Effector memory CD8-positive, alpha-beta T cell (primary cell): ENCODE measurements at regions not wholly inside any gene's neighbourhood (a gene's known extent, or its start where the extent isn't known, plus 50 kb on each side); places are given as distances from the start of the nearest gene placed in this dataset.
A peak's percentile ranks its signal among the peaks of the same experiment; 100 is the strongest.
"Not testable (repeated sequence)": the region's sequence is repeated elsewhere in the genome, so short reads cannot be mapped to it uniquely, and the experiment has no call there.

Experiments
- ATAC-seq: fragments of 150-1000 bp; cut with Tn5 transposase; replicated peaks from 2 replicates; pipeline ENCODE4 v1.10.0; 2021; ENCODE audit warnings: mild to moderate bottlenecking, moderate library complexity
- DNase-seq, 3 experiments: peaks; one replicate each; pipeline ENCODE4 v3.0.0; 2021
- H3K27ac Mint-ChIP-seq, 2 donors: one replicate each; pipeline ENCODE4 v1.8.0; 2022; ENCODE audit warnings: mild to moderate bottlenecking in 2 of 2, mixed read lengths in 2 of 2, moderate library complexity in 2 of 2
- H3K27me3 Mint-ChIP-seq, 2 donors: one replicate each; pipeline ENCODE4 v1.8.0; 2022; ENCODE audit warnings: mixed read lengths in 2 of 2
- H3K36me3 Mint-ChIP-seq: one replicate; pipeline ENCODE4 v1.8.0; 2022; ENCODE audit warnings: mild to moderate bottlenecking, moderate library complexity, mixed read lengths; ENCODE audit not compliant: insufficient read depth
- H3K4me1 Mint-ChIP-seq, 2 donors: one replicate each; pipeline ENCODE4 v1.8.0; 2022; ENCODE audit warnings: low read depth in 2 of 2, mixed read lengths in 2 of 2
- H3K4me3 Mint-ChIP-seq, 2 donors: one replicate each; pipeline ENCODE4 v1.8.0; 2022; ENCODE audit warnings: mild to moderate bottlenecking in 2 of 2, mixed read lengths in 2 of 2, moderate library complexity in 2 of 2
- H3K9me3 Mint-ChIP-seq, 2 donors: one replicate each; pipeline ENCODE4 v1.8.0; 2022; ENCODE audit warnings: mixed read lengths in 2 of 2

GRCh38 chr20:25798174-25798993 is 101.7 kb upstream of the ZNF337 start:
- not testable (repeated sequence) for H3K27me3 Mint-ChIP-seq, H3K4me1 Mint-ChIP-seq, H3K36me3 Mint-ChIP-seq, H3K9me3 Mint-ChIP-seq, ATAC-seq, DNase-seq, H3K27ac Mint-ChIP-seq, H3K4me3 Mint-ChIP-seq

DNA sequence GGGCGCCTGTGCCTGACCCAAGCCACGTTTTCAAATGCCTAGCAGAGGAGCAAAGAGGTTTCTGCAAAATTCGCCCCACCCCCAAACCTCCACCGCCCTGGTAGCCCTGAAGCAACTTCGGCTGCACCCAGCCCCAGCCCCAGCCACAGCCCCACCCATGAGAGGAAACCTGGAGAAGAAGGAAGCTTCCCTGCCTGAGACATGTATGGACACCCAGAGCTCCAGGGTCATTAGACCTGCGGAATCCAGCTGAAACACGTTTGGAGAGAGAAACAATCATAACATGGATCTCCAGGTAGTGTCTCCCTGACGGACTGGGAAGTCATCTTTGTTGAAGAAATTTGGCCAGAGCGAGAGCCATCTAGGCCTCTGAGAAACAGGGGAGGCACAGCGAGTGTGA is 100.4 kb upstream of the ZNF337 start:
- not testable (repeated sequence) for H3K36me3 Mint-ChIP-seq, DNase-seq, ATAC-seq, H3K27ac Mint-ChIP-seq, H3K4me3 Mint-ChIP-seq, H3K9me3 Mint-ChIP-seq, H3K4me1 Mint-ChIP-seq, H3K27me3 Mint-ChIP-seq

DNA sequence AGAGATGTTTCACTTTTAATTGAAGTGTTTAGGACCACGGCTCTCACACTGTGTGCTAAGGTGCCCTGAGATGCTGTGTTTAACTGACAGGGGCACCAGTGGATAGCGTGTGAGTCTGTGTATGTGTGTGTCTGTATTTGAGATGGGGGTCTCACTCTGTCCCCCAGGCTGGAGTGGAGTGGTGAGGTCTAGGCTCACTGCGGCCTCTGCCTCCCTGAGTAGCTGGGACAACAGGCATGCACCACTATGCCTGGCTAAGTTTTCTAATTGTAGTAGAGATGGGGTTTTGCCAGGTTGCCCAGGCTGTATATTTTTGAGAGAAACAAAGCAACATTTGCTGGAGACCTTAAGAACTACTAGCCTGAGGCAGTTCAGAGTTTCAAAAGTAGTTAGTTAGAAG is 80.6 kb upstream of the ZNF337 start:
- not testable (repeated sequence) for H3K36me3 Mint-ChIP-seq, H3K27me3 Mint-ChIP-seq, ATAC-seq, H3K27ac Mint-ChIP-seq, DNase-seq, H3K9me3 Mint-ChIP-seq, H3K4me1 Mint-ChIP-seq, H3K4me3 Mint-ChIP-seq

DNA sequence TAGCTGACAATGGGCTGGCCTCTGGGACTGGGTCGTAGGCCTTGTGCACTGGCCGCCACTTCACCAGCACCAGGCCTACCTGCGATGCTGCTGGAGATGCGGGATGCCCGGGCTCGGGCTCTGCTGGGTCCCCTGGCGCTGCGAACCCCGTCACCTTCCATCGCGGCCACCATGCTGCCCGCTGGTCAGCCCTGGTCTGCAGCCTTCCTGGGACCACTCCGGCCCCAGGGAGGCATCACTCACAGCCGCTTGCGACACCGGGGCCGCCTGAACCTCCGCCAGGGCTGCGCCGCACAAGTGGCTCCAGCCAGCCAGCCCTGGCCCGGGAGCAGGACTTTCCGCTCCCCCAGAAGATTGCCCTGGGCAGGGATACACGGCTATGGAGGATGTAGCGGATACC is 78.1 kb upstream of the ZNF337 start:
- H3K4me1 Mint-ChIP-seq, DNase-seq, H3K4me3 Mint-ChIP-seq, H3K36me3 Mint-ChIP-seq, H3K27ac Mint-ChIP-seq, H3K9me3 Mint-ChIP-seq, H3K27me3 Mint-ChIP-seq, ATAC-seq: not testable (repeated sequence)

DNA sequence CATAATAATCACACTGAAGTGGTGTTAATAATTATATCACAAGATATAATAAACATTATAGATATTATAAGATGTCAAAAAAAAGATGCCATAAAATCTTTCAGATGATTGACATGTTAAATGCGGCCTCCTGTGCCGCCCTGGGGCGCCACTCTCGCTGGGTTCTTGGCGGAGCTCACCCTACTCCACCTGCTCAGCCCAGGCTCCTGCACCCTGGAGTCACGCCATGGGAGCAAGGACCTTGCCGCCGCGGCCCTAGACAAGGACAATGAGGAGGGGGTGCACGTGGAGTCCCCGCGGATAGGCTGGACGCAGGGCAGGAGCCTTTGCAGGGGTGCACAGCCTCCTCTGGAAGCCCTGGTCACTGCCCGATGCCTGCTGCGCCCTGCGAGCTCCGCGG is 77.5 kb upstream of the ZNF337 start:
- not testable (repeated sequence) for H3K4me3 Mint-ChIP-seq, H3K27ac Mint-ChIP-seq, ATAC-seq, H3K9me3 Mint-ChIP-seq, H3K27me3 Mint-ChIP-seq, DNase-seq, H3K36me3 Mint-ChIP-seq, H3K4me1 Mint-ChIP-seq

GRCh38 chr20:25772437-25772836 is 75.8 kb upstream of the ZNF337 start:
- H3K27ac Mint-ChIP-seq, H3K4me3 Mint-ChIP-seq, H3K36me3 Mint-ChIP-seq, H3K27me3 Mint-ChIP-seq, H3K9me3 Mint-ChIP-seq, ATAC-seq, H3K4me1 Mint-ChIP-seq, DNase-seq: not testable (repeated sequence)

- not testable (repeated sequence) for H3K27ac Mint-ChIP-seq, H3K4me3 Mint-ChIP-seq, H3K4me1 Mint-ChIP-seq, DNase-seq, H3K27me3 Mint-ChIP-seq, H3K36me3 Mint-ChIP-seq, H3K9me3 Mint-ChIP-seq, ATAC-seq
Observed at GRCh38 chr20:25771818-25772217, 75.2 kb upstream of the ZNF337 start.

DNA sequence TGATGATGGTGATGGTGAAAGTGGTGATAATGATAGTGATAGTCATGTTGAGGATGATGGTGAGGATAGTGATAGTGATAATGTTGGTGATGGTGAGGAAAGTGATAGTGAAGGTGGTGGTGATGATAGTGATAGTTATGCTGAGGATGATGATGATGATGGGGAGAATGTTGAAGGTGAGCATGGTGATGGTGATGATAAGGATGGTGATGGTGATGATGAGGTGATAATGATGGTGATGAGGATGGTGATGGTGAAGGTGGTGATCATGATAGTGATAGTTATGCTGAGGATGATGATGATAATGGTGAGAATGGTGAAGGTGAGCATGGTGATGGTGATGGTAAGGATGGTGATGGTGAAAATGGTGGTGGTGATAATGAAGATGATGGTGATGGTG is 64.9 kb upstream of the ZNF337 start:
- H3K27ac Mint-ChIP-seq = no peak overlapping the region
- no peak for ATAC-seq
- no peaks in the 10 kb centered on the region for H3K9me3 Mint-ChIP-seq

GRCh38 chr20:25761046-25761445 is 64.4 kb upstream of the ZNF337 start:
- DNase-seq, H3K9me3 Mint-ChIP-seq, H3K27ac Mint-ChIP-seq, ATAC-seq, H3K4me3 Mint-ChIP-seq, H3K27me3 Mint-ChIP-seq, H3K4me1 Mint-ChIP-seq, H3K36me3 Mint-ChIP-seq: not testable (repeated sequence)

More for the DNA sequence above, 64.9 kb upstream of the ZNF337 start:
- H3K4me1 Mint-ChIP-seq = no peaks in the 10 kb centered on the region
- no peaks in the 10 kb centered on the region for H3K27me3 Mint-ChIP-seq
- H3K4me3 Mint-ChIP-seq = no peak overlapping the region
- no peaks in the 10 kb centered on the region for H3K36me3 Mint-ChIP-seq
- DNase-seq = no peak

DNA sequence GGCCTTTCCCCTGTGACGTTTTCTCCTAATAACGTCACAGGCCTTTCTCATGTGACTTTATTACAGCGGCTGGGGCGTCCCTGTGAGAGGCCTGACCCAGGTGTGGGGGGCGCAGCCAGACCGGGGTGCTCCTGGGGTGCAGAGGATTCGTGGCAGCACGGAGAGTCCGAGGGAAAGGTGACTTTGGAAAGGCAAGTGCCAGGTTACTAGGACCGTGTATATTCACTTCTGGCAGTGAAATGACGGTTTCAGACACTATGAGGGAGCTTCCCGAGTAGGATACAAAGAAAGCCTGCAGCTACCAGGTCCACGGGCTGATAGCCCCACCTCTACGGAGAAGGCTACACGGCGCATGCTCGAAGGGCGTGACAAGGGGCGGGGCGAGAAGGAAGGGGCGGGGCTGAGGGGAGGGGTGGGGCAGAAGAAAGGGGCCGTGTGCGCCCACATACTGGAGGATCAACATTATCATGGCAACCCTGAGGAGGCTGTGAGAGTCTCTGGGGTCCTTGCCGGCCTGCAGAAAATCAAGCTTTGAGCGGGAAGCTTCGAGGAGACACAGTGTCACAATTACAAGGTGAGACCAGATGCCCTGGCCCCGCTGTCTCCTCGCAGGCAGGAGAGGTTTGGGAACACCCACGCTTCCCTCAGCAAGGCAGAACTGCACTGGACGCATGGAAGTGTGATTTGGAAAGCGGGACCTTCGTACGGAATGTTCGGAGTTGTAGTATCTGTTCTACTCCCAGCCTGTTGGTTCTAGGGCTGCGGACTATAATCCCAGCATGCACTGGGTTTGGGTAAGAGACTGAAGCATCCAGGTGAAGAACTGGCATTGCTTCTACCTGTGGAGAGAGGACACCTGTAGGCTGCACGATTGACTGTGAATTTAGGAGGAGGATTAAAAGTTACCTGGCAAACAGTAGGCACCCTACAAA is 54.4 kb upstream of the ZNF337 start:
- Mint-ChIP-seq H3K9me3 (no peaks in the 10 kb centered on the region), H3K27me3 (no peaks in the 10 kb centered on the region), H3K27ac (peak overlapping the region; percentile 78 to 83), H3K36me3 (peaks cover 2% of the 10 kb centered on the region), H3K4me3 (peak overlapping the region; percentile 79 to 83), H3K4me1 (peaks cover 12 to 16% of the 10 kb centered on the region in 2 donors)
- ATAC-seq (peak; percentile 81), DNase-seq (peak; percentile 27 to 46 (median 29))

- H3K27ac Mint-ChIP-seq = peak overlapping the region; percentile 78 to 83
- H3K4me3 Mint-ChIP-seq = peak overlapping the region; percentile 79 to 83
- peaks cover 12 to 18% of the 10 kb centered on the region in 2 donors for H3K4me1 Mint-ChIP-seq
- no peak for DNase-seq
- H3K9me3 Mint-ChIP-seq = no peaks in the 10 kb centered on the region
- H3K36me3 Mint-ChIP-seq = peaks cover 5% of the 10 kb centered on the region
- no peak for ATAC-seq
- H3K27me3 Mint-ChIP-seq = no peaks in the 10 kb centered on the region
Observed at GRCh38 chr20:25750220-25750764, 53.6 kb upstream of the ZNF337 start.

- H3K27ac Mint-ChIP-seq = peak overlapping the region in 1 of 2 donors; percentile 29
- peak overlapping the region; percentile 18 to 32 for H3K4me3 Mint-ChIP-seq
- DNase-seq = no peak
Observed at GRCh38 chr20:25749649-25750048, 53.0 kb upstream of the ZNF337 start.

More at GRCh38 chr20:25749649-25750048, 53.0 kb upstream of the ZNF337 start:
- Mint-ChIP-seq H3K9me3 (no peaks in the 10 kb centered on the region), H3K36me3 (peaks cover 5% of the 10 kb centered on the region), H3K27me3 (no peaks in the 10 kb centered on the region), H3K4me1 (peaks cover 12 to 18% of the 10 kb centered on the region in 2 donors)
- no peak for ATAC-seq
